ENCODE measurements at regions not wholly inside any gene's neighbourhood (a gene's known extent, or its start where the extent isn't known, plus 50 kb on each side); places are given as distances from the start of the nearest gene placed in this dataset.
A peak's percentile ranks its signal among the peaks of the same experiment; 100 is the strongest.

GRCh38 chr11:122398851-122399250 lies 256.7 kb upstream of the UBASH3B start:
- no peak for DNase-seq

- no peak for DNase-seq
These were observed 257.4 kb upstream of the UBASH3B start for GRCh38 chr11:122398167-122398566.

GRCh38 chr11:122395282-122395681 lies 260.2 kb upstream of the UBASH3B start:
- DNase-seq = no peak

GRCh38 chr11:122394313-122394712 lies 261.2 kb upstream of the UBASH3B start:
- peak in 7 of 14 donors; percentile 8 to 47 (median 29) for DNase-seq

- DNase-seq = no peak
These were observed 262.2 kb upstream of the UBASH3B start for GRCh38 chr11:122393209-122393860.

GRCh38 chr11:122392508-122392907 lies 263.0 kb upstream of the UBASH3B start:
- no peak for DNase-seq

GRCh38 chr11:122391049-122391448 lies 264.5 kb upstream of the UBASH3B start:
- no peak for DNase-seq

GRCh38 chr11:122383186-122383585 lies 267.2 kb upstream of the BLID start:
- no peak for DNase-seq

- DNase-seq = no peak
These were observed 259.8 kb upstream of the BLID start for GRCh38 chr11:122375687-122376399.

- DNase-seq = no peak
These were observed 252.8 kb upstream of the BLID start for GRCh38 chr11:122368796-122369195.

- DNase-seq = peak in 2 of 14 donors; percentile 5 to 6
These were observed 251.8 kb upstream of the BLID start for GRCh38 chr11:122367809-122368231.

GRCh38 chr11:122365610-122366360 lies 249.8 kb upstream of the BLID start:
- peak in 2 of 14 donors; percentile 4 to 8 for DNase-seq

GRCh38 chr11:122363296-122363695 lies 247.3 kb upstream of the BLID start:
- DNase-seq = no peak

- DNase-seq = no peak
These were observed 246.4 kb upstream of the BLID start for GRCh38 chr11:122362381-122362780.

GRCh38 chr11:122360875-122361274 lies 244.9 kb upstream of the BLID start:
- DNase-seq = no peak

GRCh38 chr11:122359081-122359571 lies 243.1 kb upstream of the BLID start:
- no peak for DNase-seq

GRCh38 chr11:122358292-122358691 lies 242.3 kb upstream of the BLID start:
- DNase-seq = no peak

- DNase-seq = no peak
These were observed 240.0 kb upstream of the BLID start for GRCh38 chr11:122355968-122356367.

GRCh38 chr11:122354025-122354697 lies 238.1 kb upstream of the BLID start:
- no peak for DNase-seq

- DNase-seq = no peak
These were observed 237.5 kb upstream of the BLID start for GRCh38 chr11:122353561-122353960.

- DNase-seq = no peak
These were observed 232.8 kb upstream of the BLID start for GRCh38 chr11:122348659-122349409.

GRCh38 chr11:122346006-122346405 lies 230.0 kb upstream of the BLID start:
- no peak for DNase-seq

Measured in C1 segment of cervical spinal cord (tissue), 14 donors.